HG02884 (cell line): ENCODE measurements at regions not wholly inside any gene's neighbourhood (a gene's known extent, or its start where the extent isn't known, plus 50 kb on each side); places are given as distances from the start of the nearest gene placed in this dataset.

ENCODE experiments used
- ATAC-seq: cut with Tn5 transposase; IDR thresholded peaks from one replicate; pipeline ENCODE4 v1.9.1; 2021; ENCODE audit warnings: mild to moderate bottlenecking, moderate library complexity; ENCODE audit not compliant: unreplicated experiment

DNA sequence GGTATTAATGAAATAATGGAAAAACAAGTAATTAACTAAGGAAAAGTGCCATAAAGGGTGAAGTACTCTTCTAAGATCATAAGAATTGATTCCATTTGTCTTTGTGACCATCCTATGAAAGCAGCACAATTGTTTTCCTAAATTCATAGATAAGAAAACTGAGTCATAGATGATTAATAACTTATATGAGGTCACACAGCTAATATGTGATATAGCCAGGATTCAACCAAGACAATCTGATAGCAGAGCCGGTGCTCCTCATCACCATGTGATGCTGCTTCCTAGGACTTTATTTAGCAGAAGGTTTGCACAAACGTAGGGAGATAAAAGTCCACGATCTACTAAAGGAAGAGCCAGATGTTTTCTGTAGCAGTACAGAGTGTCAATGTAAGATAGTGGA lies 181.5 kb upstream of the SYT1 start:
- no peak for ATAC-seq

DNA sequence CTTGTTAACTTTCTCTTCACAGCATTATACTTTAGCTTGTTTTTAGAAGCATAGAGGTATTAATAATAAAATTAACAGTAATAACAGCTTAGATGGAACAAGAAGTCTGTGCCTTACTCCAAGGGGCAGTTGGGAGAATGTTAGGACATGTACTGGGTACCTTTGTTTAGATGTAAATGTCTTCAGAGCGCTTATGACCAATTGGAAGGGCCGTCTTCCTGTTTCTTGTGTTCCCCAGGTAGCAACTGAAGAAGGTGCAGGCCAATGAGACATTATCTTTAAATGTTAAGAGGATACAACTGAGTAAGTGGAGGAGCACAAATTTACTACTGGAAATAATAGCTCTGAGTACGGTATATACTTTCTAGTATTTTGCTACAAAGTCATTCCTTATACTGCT lies 180.9 kb upstream of the SYT1 start:
- ATAC-seq: no peak

DNA sequence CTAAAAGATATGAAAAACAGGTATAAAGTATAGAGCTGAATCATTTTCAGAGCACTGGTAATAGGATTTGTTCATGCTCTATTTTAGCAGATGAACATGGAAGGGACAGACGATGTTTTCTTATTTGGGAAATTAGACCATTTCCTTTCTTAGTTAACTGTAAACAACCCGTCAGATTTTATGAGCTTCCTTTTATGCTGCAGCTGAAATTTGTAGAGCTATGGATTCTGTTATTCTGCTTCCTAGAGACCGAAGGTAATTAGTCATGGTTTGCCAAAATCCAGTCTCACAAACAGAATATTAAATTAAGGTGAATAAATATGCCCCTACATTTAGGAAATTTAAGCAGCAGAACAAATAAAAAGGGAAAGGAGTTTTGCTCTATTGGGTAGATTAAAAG lies 180.2 kb upstream of the SYT1 start:
- ATAC-seq: no peak

DNA sequence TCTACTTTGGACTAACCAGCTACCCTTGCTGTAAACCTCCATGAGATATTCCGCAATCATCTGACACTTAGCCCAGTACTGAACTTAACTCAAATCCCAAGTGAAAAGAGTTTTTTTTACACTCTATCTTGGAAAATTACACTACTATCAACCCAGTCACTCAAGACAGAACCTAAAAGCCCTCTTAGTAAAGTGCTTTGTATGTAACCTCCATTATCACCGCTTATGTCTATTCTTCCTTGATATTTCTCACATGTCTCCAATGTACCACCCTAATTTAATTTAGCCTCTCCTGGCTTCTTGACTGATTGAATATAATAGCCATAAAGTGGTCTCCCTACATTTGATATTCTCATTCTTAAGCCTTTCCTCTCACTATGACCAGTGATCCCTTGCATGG lies 168.8 kb upstream of the SYT1 start:
- ATAC-seq: no peak

DNA sequence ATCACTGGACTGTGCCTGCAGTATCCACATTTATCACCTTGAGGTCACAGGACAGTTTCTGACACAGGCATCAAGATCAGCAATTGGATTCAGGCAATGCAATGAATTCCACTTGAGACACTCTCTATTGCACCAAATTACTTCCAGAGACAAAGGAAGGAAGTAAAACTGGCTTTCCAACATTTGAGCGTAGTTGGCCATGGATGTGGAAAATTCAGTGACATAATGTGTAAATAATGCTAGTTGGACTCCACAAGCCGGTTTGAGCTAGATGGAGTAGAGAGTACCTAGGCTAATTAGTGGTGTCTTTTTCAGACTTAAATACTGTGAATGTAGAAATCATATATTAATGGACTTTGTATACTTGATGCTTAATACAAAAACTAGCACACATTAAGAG lies 168.3 kb upstream of the SYT1 start:
- ATAC-seq: no peak

DNA sequence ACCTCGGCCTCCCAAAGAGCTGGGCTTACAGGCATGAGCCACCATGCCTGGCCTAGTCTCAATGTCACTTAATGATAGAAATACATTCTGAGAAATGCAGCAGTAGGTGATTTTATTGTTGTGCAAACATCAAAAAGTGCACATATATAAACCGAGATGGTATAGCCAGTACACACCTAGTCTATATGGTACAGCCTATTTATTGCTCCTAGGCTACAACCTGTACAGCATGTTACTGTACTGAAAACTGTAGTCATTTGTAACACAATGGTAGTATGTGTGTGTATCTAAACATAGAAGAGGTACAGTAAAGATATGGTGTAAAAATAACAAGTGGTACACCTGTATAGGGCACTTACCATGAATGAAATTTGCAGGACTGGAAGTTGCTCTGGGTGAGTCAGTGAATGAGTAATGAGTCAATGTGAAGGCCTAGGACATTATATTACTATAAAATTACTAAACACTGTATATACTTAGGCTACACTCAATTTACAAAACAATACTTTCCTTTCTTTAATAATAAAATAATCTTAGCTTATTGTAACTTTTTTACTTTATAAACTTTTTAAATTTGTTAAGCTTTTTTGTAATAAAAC lies 166.7 kb upstream of the SYT1 start:
- no peak for ATAC-seq

DNA sequence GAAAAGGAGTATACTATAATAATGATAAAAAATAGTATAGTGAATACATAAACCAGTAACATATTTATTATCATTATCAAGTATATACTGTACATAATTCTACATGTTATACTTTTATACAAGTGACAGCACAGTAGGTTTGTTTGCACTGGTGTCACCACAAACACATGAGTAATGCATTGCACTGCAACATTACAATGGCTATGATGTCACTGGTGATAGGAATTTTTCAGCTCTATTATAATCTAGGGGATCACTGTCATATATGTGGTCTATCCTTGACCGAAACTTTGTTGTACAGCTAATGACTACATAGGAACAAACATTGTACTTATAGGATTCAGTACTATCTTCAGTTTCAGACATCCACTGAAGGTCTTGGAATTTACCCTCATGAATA lies 165.8 kb upstream of the SYT1 start:
- ATAC-seq: no peak

DNA sequence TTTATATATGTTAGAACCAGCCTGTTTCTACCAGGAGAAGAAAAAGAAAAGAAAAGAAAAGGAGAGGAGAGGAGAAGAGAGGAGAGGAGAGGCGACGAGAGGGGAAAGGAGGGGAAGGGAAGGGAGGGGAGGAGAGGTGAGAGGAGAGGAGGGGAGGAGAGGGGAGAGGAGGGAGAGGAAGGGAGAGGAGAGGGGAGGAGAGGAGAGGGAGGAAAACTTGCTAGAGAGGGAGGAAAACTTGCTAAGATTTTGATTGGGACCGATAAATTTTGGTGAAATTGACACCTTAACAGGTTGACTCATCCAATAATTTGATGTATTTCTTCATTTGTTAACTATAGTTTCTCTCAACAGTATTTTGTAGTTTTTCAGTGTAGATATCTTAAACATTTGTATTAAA lies 164.0 kb upstream of the SYT1 start:
- no peak for ATAC-seq

DNA sequence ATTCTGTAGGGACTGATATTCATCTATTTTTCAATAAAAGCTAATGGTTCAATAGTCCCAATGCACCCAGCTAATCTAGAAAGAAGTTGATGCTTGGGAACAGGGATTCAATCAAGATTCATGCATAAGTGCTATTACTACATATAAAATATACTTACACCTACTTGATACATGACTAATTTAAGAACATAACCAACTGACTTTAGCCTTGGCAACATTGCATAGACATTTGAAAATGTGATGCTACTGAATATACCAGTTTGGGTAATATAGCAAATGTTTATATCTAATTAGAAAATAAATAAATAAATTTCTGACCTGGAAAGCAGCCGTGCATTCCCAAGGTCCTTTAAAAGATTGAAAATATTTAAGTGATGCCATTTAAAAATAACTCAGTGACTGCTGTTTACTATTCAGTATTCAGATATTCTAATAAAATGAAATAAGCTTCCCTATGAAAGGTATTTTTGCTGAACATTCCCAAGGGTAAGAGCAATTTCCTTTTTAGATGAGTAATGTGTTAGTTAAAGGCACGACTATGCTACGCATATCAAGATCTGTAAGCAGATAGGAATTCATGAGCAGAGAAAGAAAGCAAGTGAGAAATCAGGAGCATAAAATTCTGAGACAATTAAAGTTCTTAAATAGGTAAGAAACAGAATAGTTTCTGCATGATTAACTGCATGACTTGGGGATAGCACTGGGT lies 160.6 kb upstream of the SYT1 start:
- ATAC-seq: no peak

DNA sequence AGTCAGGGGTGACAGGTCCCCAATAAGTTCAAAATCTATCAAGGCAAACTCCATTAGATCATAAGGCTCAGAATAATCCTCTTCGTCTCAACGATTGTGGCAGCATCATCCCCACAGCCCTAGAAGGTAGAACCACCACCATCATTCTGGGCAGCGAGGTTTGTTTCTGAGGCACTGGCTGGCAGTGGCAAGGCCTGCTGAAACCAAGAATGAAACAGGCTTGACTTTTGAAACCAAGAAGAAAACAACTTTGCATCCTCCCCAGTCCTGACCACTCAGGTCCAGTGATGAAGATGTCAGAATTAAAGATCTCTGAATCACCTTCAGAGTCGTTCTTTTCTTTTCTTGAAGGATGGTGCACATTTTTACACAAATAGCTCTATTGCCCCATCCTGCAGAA lies 152.6 kb upstream of the SYT1 start:
- no peak for ATAC-seq

DNA sequence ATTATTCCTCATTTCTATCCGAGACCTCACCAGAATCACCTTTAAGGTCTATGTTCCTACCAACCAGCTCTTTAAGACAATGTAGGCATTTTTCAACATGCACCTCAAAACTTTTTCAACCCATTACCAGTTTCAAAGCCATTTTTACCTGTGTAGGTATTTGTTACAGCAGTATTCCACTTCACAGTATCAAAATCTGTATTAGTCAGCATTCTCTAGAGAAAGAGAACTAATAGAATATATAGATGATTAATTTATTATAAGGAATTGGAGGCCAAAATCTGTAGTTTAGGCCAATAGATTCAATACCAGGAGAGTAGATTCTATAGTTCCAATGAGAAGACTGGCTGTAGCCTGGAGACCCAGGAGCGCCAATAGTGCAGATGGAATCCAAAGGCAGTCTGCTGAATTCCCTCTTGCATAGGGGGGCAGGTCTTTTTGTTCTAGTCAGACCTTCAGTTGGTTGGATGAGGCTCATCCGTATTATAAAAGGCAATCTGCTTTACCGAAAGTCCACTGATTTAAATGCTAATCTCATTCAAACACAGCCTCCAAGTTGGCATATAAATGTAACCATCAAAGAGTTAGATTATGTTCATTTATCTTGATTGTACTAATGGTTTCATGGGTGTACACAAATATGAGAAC lies 151.6 kb upstream of the SYT1 start:
- no peak for ATAC-seq

DNA sequence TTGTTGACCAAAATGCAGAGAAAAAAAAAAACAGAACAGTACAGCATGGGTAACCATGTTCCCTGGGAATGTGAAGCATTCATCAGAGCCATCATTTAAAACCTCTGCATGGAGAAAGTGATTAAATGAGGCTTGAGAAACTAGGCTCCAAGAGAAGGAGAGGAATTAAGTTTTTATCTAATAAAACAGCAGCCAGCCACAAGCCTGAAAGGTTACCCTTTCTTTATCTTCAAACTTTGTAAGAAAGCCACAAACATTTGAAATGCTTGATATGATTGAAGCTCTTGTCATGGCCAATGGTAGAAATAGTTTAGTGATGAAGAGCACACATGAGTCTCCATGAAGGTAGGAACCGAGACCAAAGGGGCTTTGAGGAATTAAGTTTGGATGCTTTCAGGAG lies 144.9 kb upstream of the SYT1 start:
- no peak for ATAC-seq

DNA sequence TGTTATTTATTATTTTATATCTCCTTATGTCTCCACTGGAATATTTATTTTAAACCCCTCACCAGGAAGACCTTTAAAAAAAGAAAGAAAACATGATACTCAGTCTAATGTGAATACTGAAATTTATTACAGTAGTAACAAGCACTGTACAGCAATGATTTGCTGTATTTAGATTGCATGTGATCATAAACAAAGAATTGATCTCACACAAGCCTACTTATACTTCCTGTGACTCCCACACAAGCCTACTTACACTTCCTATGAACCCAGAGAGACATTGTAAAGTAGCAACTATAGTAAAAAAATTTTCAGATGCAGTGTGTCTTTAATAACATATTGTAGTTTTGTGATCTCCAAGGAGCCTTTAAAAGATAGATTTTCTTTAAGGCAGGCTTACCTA lies 142.7 kb upstream of the SYT1 start:
- ATAC-seq: no peak

DNA sequence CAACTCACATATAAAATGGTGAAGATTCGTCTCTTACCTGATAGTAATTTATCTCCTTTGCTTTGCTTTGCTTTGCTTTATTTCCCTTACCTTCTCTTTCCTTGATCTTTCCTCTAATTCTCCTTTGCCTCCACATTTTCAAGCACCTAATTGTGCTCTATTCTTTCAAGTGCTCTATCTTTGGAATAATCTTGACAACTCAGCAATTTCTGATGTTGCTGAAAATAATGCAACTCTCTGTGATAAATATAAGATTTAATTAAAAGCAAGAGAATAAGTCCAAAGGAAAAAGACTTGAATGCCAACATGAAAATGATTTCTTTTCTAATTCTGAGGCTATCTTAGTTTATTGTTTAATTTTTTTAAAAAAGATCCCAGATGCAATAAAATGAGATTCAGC lies 139.5 kb upstream of the SYT1 start:
- no peak for ATAC-seq

DNA sequence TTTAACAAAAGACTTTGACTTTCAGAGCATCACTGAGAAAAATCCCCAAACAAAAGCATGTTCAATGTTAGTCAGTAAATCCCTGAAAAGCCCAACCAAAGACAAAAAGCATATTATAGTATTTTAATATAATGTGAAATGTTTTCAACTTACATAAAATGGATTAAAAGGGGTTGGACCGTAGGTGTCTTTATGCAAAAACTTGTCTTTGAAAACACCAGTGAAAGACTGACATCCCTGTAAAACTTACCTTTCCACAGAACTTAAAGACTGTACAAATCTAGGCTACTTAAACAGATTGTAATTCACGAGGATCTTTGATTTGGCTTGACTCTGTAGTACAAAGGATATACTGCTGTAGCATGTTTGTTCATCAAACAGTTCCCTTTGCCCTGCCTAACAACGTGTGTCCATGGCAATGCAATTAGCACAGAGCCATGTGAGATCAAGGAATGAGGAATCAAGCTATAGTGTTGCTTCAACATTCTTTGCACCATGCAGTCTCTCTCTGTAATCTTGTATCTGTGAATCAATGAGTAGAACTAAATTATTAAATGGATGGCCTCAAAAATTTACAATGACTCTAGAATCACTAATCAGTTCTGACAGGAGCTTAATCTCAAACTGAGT lies 138.5 kb upstream of the SYT1 start:
- no peak for ATAC-seq

DNA sequence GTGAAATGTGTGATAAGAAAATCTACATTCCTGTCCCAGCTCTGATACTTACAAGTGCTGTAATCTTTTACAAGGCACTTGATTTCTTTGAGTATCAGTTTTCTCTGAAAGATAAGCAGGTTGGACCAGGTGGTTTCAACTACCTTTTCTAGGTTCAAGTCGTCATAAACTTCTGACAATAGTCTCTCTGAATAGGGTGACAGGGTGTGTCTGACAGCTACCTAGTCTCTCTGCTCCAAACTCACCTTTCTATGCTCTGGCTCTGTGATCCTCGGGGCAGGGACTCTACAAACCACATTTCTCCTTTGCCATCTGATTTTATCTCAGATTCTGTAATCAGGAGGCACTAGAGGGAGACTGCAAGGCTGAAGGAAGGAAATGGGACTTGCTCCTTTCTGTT lies 137.7 kb upstream of the SYT1 start:
- no peak for ATAC-seq

DNA sequence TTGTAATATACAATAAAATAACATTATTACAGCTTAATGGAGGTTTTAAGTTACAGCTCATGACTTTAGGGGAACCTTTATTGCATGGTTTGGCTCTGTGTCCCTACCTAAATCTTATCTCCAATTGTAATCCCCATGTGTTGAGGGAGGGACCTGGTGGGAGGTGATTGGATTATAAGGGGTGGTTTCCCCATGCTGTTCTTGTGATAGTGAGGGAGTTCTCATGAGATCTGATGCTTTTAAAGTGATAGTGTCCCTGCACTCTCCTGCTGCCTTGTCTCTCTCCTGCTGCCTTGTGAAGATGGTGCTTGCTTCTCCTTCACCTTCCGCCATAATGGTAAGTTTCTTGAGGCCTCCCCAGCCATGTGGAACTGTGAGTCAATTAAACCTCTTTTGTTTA lies 132.1 kb upstream of the SYT1 start:
- no peak for ATAC-seq

DNA sequence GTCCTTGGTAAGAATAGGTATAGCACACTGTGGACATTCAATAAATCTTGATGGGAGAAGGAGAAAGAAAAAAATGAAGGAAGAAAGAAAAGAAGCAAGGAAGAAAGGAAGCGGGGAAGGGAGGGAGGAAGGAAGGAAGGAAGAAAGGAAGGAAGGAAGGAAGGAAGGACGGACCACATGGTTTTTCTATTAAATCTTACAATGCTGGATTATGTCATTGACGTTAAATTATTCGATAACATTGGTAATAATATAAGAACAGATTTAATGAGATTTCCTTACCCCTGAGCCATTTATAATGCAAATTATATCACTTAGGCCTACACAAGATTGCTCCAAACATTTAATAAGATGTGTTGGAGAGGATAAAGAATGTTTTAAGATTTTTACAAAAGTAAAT lies 124.9 kb upstream of the SYT1 start:
- no peak for ATAC-seq

DNA sequence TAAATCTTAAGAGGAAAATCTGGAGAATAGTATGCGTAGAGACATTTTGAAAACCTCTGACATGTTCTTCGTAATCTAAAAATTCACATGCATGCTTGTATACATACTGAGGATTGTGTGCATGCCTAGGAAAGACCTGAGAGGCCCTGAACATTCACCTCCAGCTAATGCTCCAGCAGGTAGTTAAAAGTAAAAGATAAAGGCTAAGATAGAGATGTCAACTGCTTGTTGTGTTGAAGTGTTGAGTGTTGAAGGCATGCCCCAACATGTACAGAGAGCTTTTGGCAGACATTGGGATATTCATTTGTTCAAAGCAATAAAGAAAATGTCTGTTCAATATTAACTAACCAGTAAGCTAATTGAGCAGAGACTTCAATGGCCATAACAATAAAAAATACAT lies 118.6 kb upstream of the SYT1 start:
- ATAC-seq: no peak

DNA sequence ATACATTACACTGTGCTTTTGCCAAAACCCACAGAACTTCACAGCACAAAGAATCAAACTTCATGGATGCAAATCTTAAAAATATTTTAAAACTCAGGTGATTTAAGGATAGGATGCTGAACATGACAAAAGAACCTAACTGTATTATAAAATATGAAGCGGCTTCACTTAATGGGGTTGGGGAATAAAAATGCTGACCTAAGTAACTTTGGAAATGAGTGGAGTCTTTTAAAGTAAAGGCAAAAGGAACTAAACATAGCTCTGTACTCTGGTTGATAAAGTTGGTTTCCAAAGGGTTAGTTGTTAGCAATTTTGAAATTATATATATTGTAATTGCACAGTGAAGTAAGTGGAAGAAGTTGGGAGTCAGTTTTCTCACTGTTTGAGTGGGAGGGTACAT lies 111.5 kb upstream of the SYT1 start:
- ATAC-seq: no peak

DNA sequence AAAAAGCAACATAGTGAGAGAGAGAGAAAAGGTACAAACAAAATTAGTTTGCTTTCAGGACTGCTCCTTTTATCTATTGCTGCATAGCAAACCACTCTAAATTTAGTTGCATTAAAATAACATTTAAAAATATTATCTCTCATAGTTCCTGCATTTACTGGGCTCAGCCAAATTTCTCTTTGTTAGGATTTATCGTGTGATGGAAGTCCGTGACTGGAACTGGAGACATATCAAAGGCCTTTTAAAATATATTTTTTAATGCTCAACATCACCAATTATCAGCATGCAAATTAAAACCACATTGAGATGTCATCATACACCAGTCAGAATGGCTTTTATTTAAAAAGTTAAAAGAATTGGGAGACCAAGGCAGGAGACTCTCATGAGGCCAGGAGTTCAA lies 107.6 kb upstream of the SYT1 start:
- ATAC-seq: no peak

DNA sequence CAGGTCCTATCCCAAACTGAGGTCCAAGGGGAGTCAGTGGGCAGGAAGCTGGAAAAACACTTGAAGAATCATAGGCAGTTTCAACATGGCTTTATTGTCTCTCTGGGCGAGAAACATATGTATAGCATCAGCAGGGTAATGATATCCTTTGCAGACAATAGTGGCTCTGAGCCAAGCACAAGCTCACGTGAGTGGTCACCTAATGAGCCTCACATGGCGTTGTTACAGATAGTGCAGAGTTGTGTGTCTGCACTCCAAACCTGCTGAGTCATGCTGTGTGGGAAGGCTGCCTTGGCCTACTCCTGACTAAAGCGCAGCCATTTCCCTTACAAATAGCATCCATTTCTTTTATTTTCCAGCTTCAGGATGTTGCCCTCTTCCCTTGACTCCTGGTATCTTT lies 105.2 kb upstream of the SYT1 start:
- no peak for ATAC-seq
